ENCODE measurements at regions not wholly inside any gene's neighbourhood (a gene's known extent, or its start where the extent isn't known, plus 50 kb on each side); places are given as distances from the start of the nearest gene placed in this dataset.
A peak's percentile ranks its signal among the peaks of the same experiment; 100 is the strongest.
"Not testable (repeated sequence)": the region's sequence is repeated elsewhere in the genome, so short reads cannot be mapped to it uniquely, and the experiment has no call there.

DNA sequence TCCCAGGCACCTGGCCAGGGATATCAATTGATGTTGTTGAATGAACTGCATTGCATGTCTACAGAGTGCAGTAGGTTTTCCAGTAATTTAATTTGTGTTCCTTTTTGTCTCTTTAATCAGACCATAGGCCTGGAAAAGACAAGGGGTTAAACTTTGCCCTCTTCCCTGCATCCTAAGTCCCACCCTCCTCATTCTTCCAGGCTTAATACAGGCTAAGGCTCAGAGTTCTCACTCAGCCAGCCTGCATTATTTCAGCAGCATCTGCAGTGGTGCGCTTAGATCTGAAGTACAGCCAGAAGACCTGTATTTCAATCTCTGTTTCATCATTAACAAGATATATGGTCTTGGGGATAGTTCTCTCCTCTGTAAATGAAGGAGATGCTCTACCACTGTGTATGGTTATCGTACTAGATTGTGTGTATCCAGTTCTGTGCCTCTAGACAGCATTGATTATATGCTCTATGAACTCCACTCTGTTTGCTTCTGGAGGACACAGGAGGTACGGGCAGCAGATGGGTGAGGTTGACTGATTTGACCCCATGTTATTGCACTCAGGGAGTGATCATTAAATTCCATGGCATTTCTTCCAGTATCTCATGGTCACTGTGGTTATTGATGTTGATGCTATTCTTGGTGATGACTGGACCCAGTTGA lies 286.1 kb downstream of the RPS6KC1 start:
- TF ChIP-seq POLR2A (IDR thresholded peaks at IDR 0.05) (no peak), EP300 (IDR thresholded peaks at IDR 0.05) (no peak), POLR2AphosphoS5 (IDR thresholded peaks at IDR 0.05) (no peak)
- TF ChIP-seq, protein P1, sequence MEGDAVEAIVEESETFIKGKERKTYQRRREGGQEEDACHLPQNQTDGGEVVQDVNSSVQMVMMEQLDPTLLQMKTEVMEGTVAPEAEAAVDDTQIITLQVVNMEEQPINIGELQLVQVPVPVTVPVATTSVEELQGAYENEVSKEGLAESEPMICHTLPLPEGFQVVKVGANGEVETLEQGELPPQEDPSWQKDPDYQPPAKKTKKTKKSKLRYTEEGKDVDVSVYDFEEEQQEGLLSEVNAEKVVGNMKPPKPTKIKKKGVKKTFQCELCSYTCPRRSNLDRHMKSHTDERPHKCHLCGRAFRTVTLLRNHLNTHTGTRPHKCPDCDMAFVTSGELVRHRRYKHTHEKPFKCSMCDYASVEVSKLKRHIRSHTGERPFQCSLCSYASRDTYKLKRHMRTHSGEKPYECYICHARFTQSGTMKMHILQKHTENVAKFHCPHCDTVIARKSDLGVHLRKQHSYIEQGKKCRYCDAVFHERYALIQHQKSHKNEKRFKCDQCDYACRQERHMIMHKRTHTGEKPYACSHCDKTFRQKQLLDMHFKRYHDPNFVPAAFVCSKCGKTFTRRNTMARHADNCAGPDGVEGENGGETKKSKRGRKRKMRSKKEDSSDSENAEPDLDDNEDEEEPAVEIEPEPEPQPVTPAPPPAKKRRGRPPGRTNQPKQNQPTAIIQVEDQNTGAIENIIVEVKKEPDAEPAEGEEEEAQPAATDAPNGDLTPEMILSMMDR (IDR thresholded peaks at IDR 0.05) = no peak
- Histone ChIP-seq H3K9me3 (no peaks in the 10 kb centered on the region), H3K27me3 (no peaks in the 10 kb centered on the region), H3K4me1 (no peaks in the 10 kb centered on the region), H3K36me3 (no peaks in the 10 kb centered on the region), H3K27ac (no peak overlapping the region), H3K4me3 (no peak overlapping the region)
- ATAC-seq (ENCODE audit: low FRiP score in 2 of 2) (no peak), DNase-seq (no peak)
- 94 to 97% methylated on average over 3 of the region's 3 CpGs for WGBS, 2 donors

DNA sequence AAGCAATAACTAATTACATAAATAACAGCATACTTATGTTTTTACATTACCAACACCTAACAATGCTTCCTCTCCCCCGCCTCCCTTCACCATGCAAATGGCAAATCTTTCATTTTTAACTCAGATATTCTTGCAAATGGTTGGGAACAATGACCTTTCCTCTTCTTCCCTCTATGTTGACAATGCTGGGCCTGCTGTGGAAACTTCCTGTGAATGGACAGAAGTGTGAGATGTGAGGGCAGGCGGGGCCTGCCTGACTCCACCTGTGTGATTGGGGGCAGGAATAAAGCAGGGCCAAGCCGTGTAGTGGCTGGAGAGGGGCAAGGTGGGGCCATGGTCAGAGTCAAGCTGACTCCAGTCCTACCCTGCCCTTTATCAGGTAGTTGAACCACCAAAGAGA lies 289.6 kb downstream of the RPS6KC1 start:
- no peak for TF ChIP-seq POLR2AphosphoS5 (IDR thresholded peaks at IDR 0.05)
- H3K4me3 ChIP-seq = no peak overlapping the region
- whole genome bisulfite sequencing, 2 donors = 79 to 85% methylated on average over 3 of the region's 3 CpGs
- H3K36me3 ChIP-seq = no peaks in the 10 kb centered on the region
- H3K9me3 ChIP-seq = no peaks in the 10 kb centered on the region
- H3K27me3 ChIP-seq = no peaks in the 10 kb centered on the region
- no peak overlapping the region for H3K27ac ChIP-seq
- ATAC-seq (ENCODE audit: low FRiP score in 2 of 2) (no peak), DNase-seq (no peak)
- no peaks in the 10 kb centered on the region for H3K4me1 ChIP-seq

DNA sequence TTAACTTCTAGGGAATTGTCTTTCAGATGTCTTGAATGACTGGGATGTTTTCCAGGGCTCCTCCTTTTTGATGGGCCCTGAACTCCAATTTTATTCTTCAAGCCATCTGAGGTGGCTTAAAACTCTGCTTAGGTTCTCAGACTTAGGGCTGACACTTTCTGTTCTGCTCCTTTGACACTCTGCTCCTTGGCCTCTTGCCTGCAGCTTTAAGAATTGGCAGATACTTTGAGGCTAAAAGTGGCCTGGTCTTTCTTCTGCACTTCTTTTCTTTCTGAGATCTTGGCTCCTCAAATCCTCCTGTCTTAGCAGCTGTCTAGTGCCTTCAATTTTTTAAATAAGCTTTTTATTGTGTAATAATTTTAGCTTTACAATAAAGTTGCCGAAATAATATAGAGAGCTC lies 294.6 kb downstream of the RPS6KC1 start:
- H3K9me3 ChIP-seq = no peaks in the 10 kb centered on the region
- no peak overlapping the region for H3K4me3 ChIP-seq
- DNase-seq = no peak
- ATAC-seq (ENCODE audit: low FRiP score in 2 of 2) = no peak
- H3K27me3 ChIP-seq = no peaks in the 10 kb centered on the region
- H3K27ac ChIP-seq = no peak overlapping the region
- no peaks in the 10 kb centered on the region for H3K4me1 ChIP-seq
- no peaks in the 10 kb centered on the region for H3K36me3 ChIP-seq
- WGBS, 2 donors = 81 to 90% methylated on average over 1 of the region's 1 CpG
- no peak for TF ChIP-seq EP300 (IDR thresholded peaks at IDR 0.05)
- no peak for TF ChIP-seq POLR2A (IDR thresholded peaks at IDR 0.05)
- no peak for TF ChIP-seq POLR2AphosphoS5 (IDR thresholded peaks at IDR 0.05)
- TF ChIP-seq, protein P1 (IDR thresholded peaks at IDR 0.05) = no peak

DNA sequence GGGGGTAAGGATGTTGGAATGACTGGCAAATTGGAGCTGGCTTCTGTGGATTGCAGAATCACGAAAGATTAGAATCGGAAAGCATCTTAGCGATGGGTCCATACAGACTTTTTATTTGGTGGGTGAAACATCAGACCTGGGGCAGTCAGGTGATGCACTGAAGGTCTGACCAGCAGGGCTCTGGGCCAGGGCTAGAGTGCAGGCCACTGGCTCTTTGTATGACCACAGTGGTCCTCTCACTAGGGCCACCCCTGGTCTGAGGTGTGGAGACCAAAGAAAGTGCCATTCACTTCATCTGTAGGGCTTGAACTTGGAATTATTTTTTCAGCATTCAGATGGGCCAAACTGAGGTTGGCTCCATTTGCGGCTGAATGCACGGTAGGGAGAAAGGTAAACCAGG lies 306.4 kb downstream of the RPS6KC1 start:
- no peaks in the 10 kb centered on the region for H3K9me3 ChIP-seq
- WGBS, 2 donors = 92% methylated on average over 5 of the region's 5 CpGs
- DNase-seq = no peak
- H3K36me3 ChIP-seq = no peaks in the 10 kb centered on the region
- H3K4me1 ChIP-seq = no peaks in the 10 kb centered on the region
- ATAC-seq (ENCODE audit: low FRiP score in 2 of 2) = peak in 1 of 2 donors; percentile 53
- TF ChIP-seq POLR2A (IDR thresholded peaks at IDR 0.05) (no peak), EP300 (IDR thresholded peaks at IDR 0.05) (no peak), POLR2AphosphoS5 (IDR thresholded peaks at IDR 0.05) (no peak)
- TF ChIP-seq, protein P1 (IDR thresholded peaks at IDR 0.05) = no peak
- no peaks in the 10 kb centered on the region for H3K27me3 ChIP-seq
- H3K4me3 ChIP-seq = no peak overlapping the region
- H3K27ac ChIP-seq = no peak overlapping the region

DNA sequence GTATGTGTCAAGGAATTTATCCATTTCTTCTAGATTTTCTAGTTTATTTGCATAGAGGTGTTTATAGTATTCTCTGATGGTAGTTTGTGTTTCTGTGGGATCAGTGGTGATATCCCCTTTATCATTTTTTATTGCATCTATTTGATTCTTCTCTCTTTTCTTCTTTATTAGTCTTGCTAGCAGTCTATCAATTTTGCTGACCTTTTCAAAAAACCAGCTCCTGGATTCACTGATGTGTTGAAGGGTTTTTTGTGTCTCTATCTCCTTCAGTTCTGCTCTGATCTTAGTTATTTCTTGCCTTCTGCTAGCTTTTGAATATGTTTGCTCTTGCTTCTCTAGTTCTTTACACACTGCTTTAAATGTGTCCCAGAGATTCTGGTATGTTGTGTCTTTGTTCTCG lies 307.3 kb downstream of the RPS6KC1 start:
- not testable (repeated sequence) for H3K36me3 ChIP-seq; ATAC-seq (ENCODE audit: low FRiP score in 2 of 2); H3K9me3 ChIP-seq; H3K27ac ChIP-seq; H3K4me1 ChIP-seq; H3K4me3 ChIP-seq; DNase-seq; H3K27me3 ChIP-seq
- WGBS, 2 donors = 29 to 60% methylated on average over 1 of the region's 1 CpG

DNA sequence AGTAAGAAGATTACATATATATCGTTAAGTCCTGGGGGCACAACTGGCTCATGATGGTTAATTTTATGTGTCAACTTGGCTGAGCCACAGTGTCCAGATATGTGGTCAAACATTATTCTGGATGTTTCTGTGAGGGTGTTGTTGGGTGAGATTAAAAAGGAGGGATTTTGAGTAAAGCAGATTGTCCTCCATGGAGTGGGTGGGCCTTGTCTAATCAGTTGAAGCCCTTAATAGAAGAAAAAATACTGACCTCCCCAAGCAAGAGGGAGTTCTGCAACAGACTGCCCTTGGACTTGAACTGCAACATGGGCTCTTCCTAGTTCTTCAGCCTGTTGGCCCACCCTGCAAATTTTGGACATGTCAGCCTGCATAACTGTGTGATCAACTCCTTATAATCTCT lies 311.6 kb downstream of the RPS6KC1 start:
- 92 to 95% methylated on average over 1 of the region's 1 CpG for WGBS, 2 donors
- no peaks in the 10 kb centered on the region for H3K27me3 ChIP-seq

More for the DNA sequence above, 311.6 kb downstream of the RPS6KC1 start:
- DNase-seq (no peak), ATAC-seq (ENCODE audit: low FRiP score in 2 of 2) (no peak)
- no peak overlapping the region for H3K4me3 ChIP-seq
- H3K36me3 ChIP-seq = no peaks in the 10 kb centered on the region
- no peaks in the 10 kb centered on the region for H3K4me1 ChIP-seq
- H3K9me3 ChIP-seq = no peaks in the 10 kb centered on the region
- H3K27ac ChIP-seq = no peak overlapping the region
- TF ChIP-seq, protein P1 (IDR thresholded peaks at IDR 0.05) = no peak
- TF ChIP-seq EP300 (IDR thresholded peaks at IDR 0.05) (no peak), POLR2A (IDR thresholded peaks at IDR 0.05) (no peak), POLR2AphosphoS5 (IDR thresholded peaks at IDR 0.05) (no peak)
